OCI-LY7 (cell line): ENCODE measurements at regions not wholly inside any gene's neighbourhood (a gene's known extent, or its start where the extent isn't known, plus 50 kb on each side); places are given as distances from the start of the nearest gene placed in this dataset.

ENCODE experiments used
- BruUV-seq: library from RNA; stranded (reverse); fragments of 400-500 nt; replicated peaks from 2 replicates; lab custom pipeline; 2021; lab: Mats Ljungman, UMichigan
- CTCF ChIA-PET: fragments of 300-600 bp; sonication (Branson Sonifier 250); formaldehyde crosslinking; loops from one replicate; lab custom pipeline; 2022; ENCODE audit warnings: antibody characterized with exemption; ENCODE audit not compliant: unreplicated experiment; lab: Charles Lee
- POLR2A ChIA-PET: fragments of 300-600 bp; sonication (Branson Sonifier 250); formaldehyde crosslinking; loops from one replicate; lab custom pipeline; 2022; ENCODE audit warnings: antibody characterized with exemption; lab: Charles Lee
- DNase-seq: peaks from one replicate; pipeline ENCODE4 v3.0.0-alpha.2; 2015; ENCODE audit warnings: low spot score
- H2AFZ ChIP-seq: fragments of 200-600 bp; sonication (generic), shearing (Covaris generic); 2 replicates; pipeline ENCODE4 v1.6.1; 2014; ENCODE audit warnings: mild to moderate bottlenecking, antibody characterized with exemption, low read length, moderate library complexity
- H3K27ac ChIP-seq: fragments of 200-600 bp; sonication (generic); 2 replicates; pipeline ENCODE4 v1.5.1; 2014; ENCODE audit warnings: mixed run types, low read depth, mild to moderate bottlenecking, moderate library complexity, low read length, inconsistent platforms; ENCODE audit not compliant: poor library complexity, severe bottlenecking
- H3K36me3 ChIP-seq: fragments of 200-600 bp; sonication (generic); 2 replicates; pipeline ENCODE4 v1.6.1; 2014; ENCODE audit warnings: mild to moderate bottlenecking, antibody characterized with exemption, low read length, moderate library complexity, mixed read lengths; ENCODE audit not compliant: insufficient read depth
- H3K4me1 ChIP-seq: fragments of 200-600 bp; sonication (generic); 2 replicates; pipeline ENCODE4 v1.5.1; 2014; ENCODE audit warnings: mild to moderate bottlenecking, low read length; ENCODE audit not compliant: insufficient read depth, poor library complexity, severe bottlenecking
- H3K4me2 ChIP-seq: fragments of 200-600 bp; sonication (generic); 2 replicates; pipeline ENCODE4 v1.6.1; 2014; ENCODE audit warnings: mild to moderate bottlenecking, low read length
- H3K4me3 ChIP-seq: fragments of 200-600 bp; sonication (generic); 2 replicates; pipeline ENCODE4 v1.5.1; 2014; ENCODE audit warnings: mild to moderate bottlenecking, low read depth, low read length; ENCODE audit not compliant: poor library complexity, severe bottlenecking
- H3K79me2 ChIP-seq: fragments of 200-600 bp; sonication (generic); 2 replicates; pipeline ENCODE4 v1.6.1; 2016; ENCODE audit warnings: low read depth, mild to moderate bottlenecking, low read length, moderate library complexity, mixed read lengths; ENCODE audit not compliant: insufficient read depth
- H3K9me2 ChIP-seq: fragments of 200-600 bp; sonication (generic); 2 replicates; pipeline ENCODE4 v1.6.1; 2016; ENCODE audit warnings: mild to moderate bottlenecking, low read length, mixed read lengths; ENCODE audit not compliant: insufficient read depth
- H3K9me3 ChIP-seq: fragments of 200-600 bp; sonication (generic); 2 replicates; pipeline ENCODE4 v1.6.1; 2014; ENCODE audit warnings: mild to moderate bottlenecking, mixed run types, low read length, mixed read lengths
- H4K20me1 ChIP-seq: fragments of 200-600 bp; sonication (generic); 2 replicates; pipeline ENCODE4 v1.6.1; 2014; ENCODE audit warnings: mild to moderate bottlenecking, antibody characterized with exemption, low read length, moderate library complexity, mixed read lengths; ENCODE audit not compliant: insufficient read depth
- CTCF ChIP-seq: fragments of 200-600 bp; sonication (generic); conservative IDR thresholded peaks from 2 replicates; pipeline ENCODE4 v1.5.1; 2014; ENCODE audit warnings: mild to moderate bottlenecking, antibody characterized with exemption, low read length, moderate library complexity, mixed read lengths
- EZH2phosphoT487 ChIP-seq: fragments of 200-600 bp; sonication (generic); IDR thresholded peaks from 2 replicates; pipeline ENCODE4 v1.6.1; 2018; ENCODE audit warnings: low read depth, borderline replicate concordance, mild to moderate bottlenecking, mixed run types, antibody characterized with exemption, low read length, moderate library complexity, mixed read lengths
- intact Hi-C: fragments of 100-400 bp; cut with micrococcal nuclease; formaldehyde crosslinking; loops from one replicate; pipeline ENCODE4 v1.10.0; 2022; ENCODE audit not compliant: unreplicated experiment

GRCh38 chr9:31248156-31248555, 1136.3 kb upstream of the ACO1 start:
- TF ChIP-seq EZH2phosphoT487 (no peak), CTCF (no peak)
- no peaks in the 10 kb centered on the region for H3K9me2 ChIP-seq
- H3K4me1 ChIP-seq, result no peaks in the 10 kb centered on the region
- no TSS peak for BruUV-seq
- no peak overlapping the region for H3K4me3 ChIP-seq
- H2AFZ ChIP-seq, result no peak overlapping the region
- H3K36me3 ChIP-seq, result no peaks in the 10 kb centered on the region
- ChIA-PET CTCF (interaction anchor here (0.5 kb wide), 1 partner anchor 37 kb away, joined by 3 read pairs; no protein-coding TSS in a partner anchor), POLR2A (interaction anchor here (0.6 kb wide), 1 partner anchor 186 kb away, joined by 3 read pairs; no protein-coding TSS in a partner anchor)
- H3K27ac ChIP-seq, result no peak overlapping the region
- H3K4me2 ChIP-seq, result no peak overlapping the region
- no peaks in the 10 kb centered on the region for H4K20me1 ChIP-seq
- no peaks in the 10 kb centered on the region for H3K9me3 ChIP-seq
- intact Hi-C loops, result no loop called here
- DNase-seq, result no peak
- no peaks in the 10 kb centered on the region for H3K79me2 ChIP-seq

- no peaks in the 10 kb centered on the region for H3K9me3 ChIP-seq
- no TSS peak for BruUV-seq
- POLR2A ChIA-PET, result no interaction called here
- H3K79me2 ChIP-seq, result no peaks in the 10 kb centered on the region
- H2AFZ ChIP-seq, result no peak overlapping the region
- H3K36me3 ChIP-seq, result no peaks in the 10 kb centered on the region
- no peak overlapping the region for H3K4me2 ChIP-seq
- TF ChIP-seq CTCF (no peak), EZH2phosphoT487 (no peak)
- no peaks in the 10 kb centered on the region for H4K20me1 ChIP-seq
- CTCF ChIA-PET, result no interaction called here
- no peak overlapping the region for H3K4me3 ChIP-seq
- H3K9me2 ChIP-seq, result no peaks in the 10 kb centered on the region
- no peak overlapping the region for H3K27ac ChIP-seq
- H3K4me1 ChIP-seq, result no peaks in the 10 kb centered on the region
- intact Hi-C loops, result no loop called here
- no peak for DNase-seq
Measured at GRCh38 chr9:31251386-31251785, 1133.1 kb upstream of the ACO1 start.

- Histone ChIP-seq H3K27ac (no peak overlapping the region), H3K4me2 (no peak overlapping the region), H3K9me3 (no peaks in the 10 kb centered on the region), H2AFZ (no peak overlapping the region), H4K20me1 (no peaks in the 10 kb centered on the region), H3K9me2 (no peaks in the 10 kb centered on the region), H3K36me3 (no peaks in the 10 kb centered on the region), H3K4me3 (no peak overlapping the region), H3K79me2 (no peaks in the 10 kb centered on the region), H3K4me1 (no peaks in the 10 kb centered on the region)
- BruUV-seq, result no TSS peak
- TF ChIP-seq CTCF (no peak), EZH2phosphoT487 (no peak)
- no peak for DNase-seq
- ChIA-PET CTCF (no interaction called here), POLR2A (interaction anchor here (0.6 to 0.8 kb wide), 2 partner anchors 65 to 148 kb away, joined by 3 read pairs; no protein-coding TSS in a partner anchor)
- intact Hi-C loops, result no loop called here
Measured at GRCh38 chr9:31253800-31254762, 1130.4 kb upstream of the ACO1 start.
